ENCODE measurements at regions not wholly inside any gene's neighbourhood (a gene's known extent, or its start where the extent isn't known, plus 50 kb on each side); places are given as distances from the start of the nearest gene placed in this dataset.

- Histone ChIP-seq H4K20me1 (replicated peaks in 1 of 2; ENCODE audit: control insufficient read depth in 1 of 2, insufficient read depth in 2 of 2, low read length in 2 of 2) (no peaks in the 10 kb centered on the region), H3K79me1 (ENCODE audit: low read depth, low read length) (no peaks in the 10 kb centered on the region), H3K18ac (ENCODE audit: extremely low read depth, low read length) (no peak overlapping the region), H3K36me3 (ENCODE audit: control insufficient read depth in 2 of 4, insufficient read depth in 4 of 4, low read length in 3 of 4) (no peaks in the 10 kb centered on the region), H3K23ac (ENCODE audit: insufficient read length) (no peak overlapping the region), H3K27me3 (replicated peaks in 1 of 4; ENCODE audit: control insufficient read depth in 3 of 4, extremely low read depth in 1 of 4, insufficient read depth in 3 of 4, low read length in 3 of 4) (no peaks in the 10 kb centered on the region), H3K9me3 (ENCODE audit: insufficient read depth in 2 of 2, low read depth in 1 of 2, low read length in 1 of 2) (0 out of 4 replicates have a peak, but pooled peaks cover 0 to 4% of the 10 kb centered on the region in 2 experiments), H2BK12ac (ENCODE audit: low read depth, low read length) (no peak overlapping the region), H3K4ac (replicated peaks; ENCODE audit: insufficient read length, low read depth, low read length) (no peak overlapping the region), H2AK5ac (ENCODE audit: low read depth, low read length) (no peak overlapping the region), H3K4me2 (ENCODE audit: insufficient read depth in 1 of 2, low read depth in 2 of 2, low read length in 2 of 2) (no peak overlapping the region), H4K91ac (replicated peaks; ENCODE audit: insufficient read length, low read length) (no peak overlapping the region), H2BK5ac (ENCODE audit: low read depth, low read length) (no peak overlapping the region), H3K4me1 (replicated peaks in 1 of 4; ENCODE audit: control insufficient read depth in 3 of 4, insufficient read depth in 4 of 4, low read length in 3 of 4) (peaks cover 0 to 4% (median 0%) of the 10 kb centered on the region in 4 experiments; a peak in 1 of 7 replicates), H3K79me2 (ENCODE audit: control insufficient read depth in 1 of 2, insufficient read depth in 2 of 2, low read length in 2 of 2) (no peaks in the 10 kb centered on the region), H2BK20ac (ENCODE audit: low read length) (no peak overlapping the region), H3K14ac (ENCODE audit: insufficient read length) (no peak overlapping the region), H3K27ac (ENCODE audit: low read depth, low read length) (no peak overlapping the region), H3K56ac (replicated peaks; ENCODE audit: insufficient read length, low read depth, low read length) (no peak overlapping the region), H4K5ac (ENCODE audit: insufficient read length, low read depth, low read length) (no peak overlapping the region), H4K8ac (ENCODE audit: extremely low read depth, insufficient read depth, low read length) (no peak overlapping the region), H2BK120ac (replicated peaks; ENCODE audit: low read depth, low read length) (no peak overlapping the region), H3K23me2 (ENCODE audit: low read depth, low read length) (no peaks in the 10 kb centered on the region; the same call in 1 of the 2 replicates), H3K4me3 (ENCODE audit: extremely low read depth in 1 of 4, insufficient read depth in 2 of 4, low read depth in 3 of 4, low read length in 4 of 4) (no peak overlapping the region), H2AFZ (ENCODE audit: low read length) (0 out of 2 replicates have a peak overlapping the region, but pooled peaks have one; percentile 42), H3K9ac (replicated peaks in 1 of 4; ENCODE audit: extremely low read depth in 1 of 4, low read depth in 3 of 4, low read length in 3 of 4) (no peak overlapping the region), H2BK15ac (ENCODE audit: low read length) (no peak overlapping the region)
- WGBS, 2 experiments (ENCODE audit: extremely low coverage in 1 of 2, insufficient coverage in 1 of 2, insufficient read length in 1 of 2, insufficient replicate concordance in 2 of 2, low coverage in 1 of 2, low lambda C conversion rate in 2 of 2, missing lambda C conversion rate in 1 of 2) = 83% methylated on average over 3 of the region's 3 CpGs; no CpG with 5 or more reads in 1 of the 2 experiments
- FAIRE-seq (no peak), DNase-seq (ENCODE audit: low read depth in 1 of 2, low spot score in 2 of 2) (no peak)
- ChIA-PET CTCF (ENCODE audit: partially characterized antibody) (interaction anchor here (1.2 to 2.0 kb wide), 3 partner anchors 10 to 14 kb away, joined by 3 to 7 read pairs (median 3); no protein-coding TSS in a partner anchor), POLR2A (ENCODE audit: partially characterized antibody) (no interaction called here)
- no peak for TF ChIP-seq SIX5 (IDR thresholded peaks at IDR 0.05; ENCODE audit: low read depth, low read length)
- TF ChIP-seq SRF (IDR thresholded peaks at IDR 0.05; ENCODE audit: low read depth, low read length) = no peak
Observed at GRCh38 chr16:65373097-65373496, 251.2 kb upstream of the CDH11 start.

All from H1 (cell line).